Retina (tissue), 1 donor: ENCODE measurements at regions not wholly inside any gene's neighbourhood (a gene's known extent, or its start where the extent isn't known, plus 50 kb on each side); places are given as distances from the start of the nearest gene placed in this dataset.
A peak's percentile ranks its signal among the peaks of the same experiment; 100 is the strongest.

Experiments
- DNase-seq: peaks from one replicate; pipeline ENCODE4 v3.0.0-alpha.2; 2016

- DNase-seq: no peak
Measured at GRCh38 chr18:44518091-44518615, 162.5 kb upstream of the SETBP1 start.

- DNase-seq: no peak
Measured at GRCh38 chr18:44518666-44519065, 162.0 kb upstream of the SETBP1 start.

- no peak for DNase-seq
Measured at GRCh38 chr18:44520981-44521667, 159.6 kb upstream of the SETBP1 start.

DNA sequence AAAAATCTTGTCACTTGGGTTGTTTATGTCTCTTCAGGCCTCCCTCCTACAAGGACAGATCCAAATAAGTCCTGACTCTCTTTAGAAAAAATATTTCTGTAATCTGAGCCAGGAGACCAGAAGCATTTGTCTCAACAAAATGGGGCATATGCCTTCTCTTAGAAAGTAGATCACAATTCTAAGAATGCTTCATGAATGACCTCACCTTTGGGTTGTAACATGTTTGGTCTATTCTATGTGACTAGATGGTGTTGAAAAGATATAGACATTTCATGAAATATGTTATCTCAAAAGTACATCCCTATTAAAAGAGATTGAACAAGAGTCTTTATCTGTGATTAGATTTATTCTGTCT, 159.0 kb upstream of the SETBP1 start:
- no peak for DNase-seq

- DNase-seq: no peak
Measured at GRCh38 chr18:44526705-44527415, 153.8 kb upstream of the SETBP1 start.

DNA sequence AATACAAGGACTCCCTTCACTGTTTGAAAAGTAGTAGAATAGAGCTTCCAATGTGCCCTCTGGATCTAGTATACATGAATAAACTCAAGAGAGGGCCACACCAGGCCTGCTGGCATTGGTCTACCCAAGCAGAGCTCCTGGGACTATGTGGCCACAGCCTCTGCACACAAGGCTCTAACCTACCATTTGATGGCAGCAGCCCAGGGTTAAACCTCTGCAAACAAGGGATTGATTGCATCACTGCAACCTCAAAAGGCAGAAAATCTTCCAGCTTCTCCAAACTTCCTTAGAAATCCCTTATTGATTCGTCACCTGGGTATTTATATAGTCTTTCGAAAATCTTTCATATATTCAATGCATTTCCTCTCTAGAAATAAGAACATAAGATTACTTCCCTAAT, 147.6 kb upstream of the SETBP1 start:
- no peak for DNase-seq

DNA sequence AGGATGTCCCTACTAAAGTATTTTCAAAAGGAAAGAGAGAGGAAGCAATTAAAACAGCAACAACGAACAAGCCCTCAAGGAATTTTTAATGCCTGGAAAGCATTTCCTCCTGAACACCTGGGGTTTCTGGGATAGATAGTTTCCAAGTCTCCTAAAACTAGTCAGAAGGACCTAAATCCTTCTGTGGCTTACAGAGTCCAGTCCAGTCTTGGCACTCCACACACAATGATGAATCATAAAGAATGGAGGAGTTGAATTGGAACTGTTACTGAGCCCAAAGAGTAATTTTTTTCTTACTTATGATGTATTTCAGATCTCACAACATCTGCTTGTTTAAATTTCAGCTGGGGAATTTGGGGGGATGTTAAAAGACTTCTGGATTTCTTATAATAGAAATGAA, 144.6 kb upstream of the SETBP1 start:
- no peak for DNase-seq

GRCh38 chr18:44536619-44537018, 144.1 kb upstream of the SETBP1 start:
- peak; percentile 11 for DNase-seq

GRCh38 chr18:44537526-44537925, 143.2 kb upstream of the SETBP1 start:
- no peak for DNase-seq

DNA sequence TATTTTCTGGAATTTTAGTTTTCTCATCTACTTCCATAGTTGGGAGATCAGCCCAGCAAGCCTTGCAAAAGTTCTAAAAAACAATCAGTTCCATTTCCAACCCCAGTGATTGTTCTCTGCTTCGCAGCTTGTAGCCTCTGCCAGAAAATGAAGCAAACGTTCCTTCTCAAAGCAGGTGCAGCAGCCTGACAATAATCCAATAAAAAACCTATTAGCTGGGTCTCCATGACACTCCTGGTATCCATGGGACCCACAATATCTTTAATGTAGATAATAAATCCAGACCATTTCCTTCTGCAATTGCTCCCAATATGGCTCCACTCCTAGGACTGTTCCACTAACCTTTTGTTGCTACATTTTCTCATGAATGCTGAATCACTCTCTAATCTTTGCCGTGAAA, 140.8 kb upstream of the SETBP1 start:
- no peak for DNase-seq

- no peak for DNase-seq
Measured at GRCh38 chr18:44541159-44541558, 139.5 kb upstream of the SETBP1 start.

DNA sequence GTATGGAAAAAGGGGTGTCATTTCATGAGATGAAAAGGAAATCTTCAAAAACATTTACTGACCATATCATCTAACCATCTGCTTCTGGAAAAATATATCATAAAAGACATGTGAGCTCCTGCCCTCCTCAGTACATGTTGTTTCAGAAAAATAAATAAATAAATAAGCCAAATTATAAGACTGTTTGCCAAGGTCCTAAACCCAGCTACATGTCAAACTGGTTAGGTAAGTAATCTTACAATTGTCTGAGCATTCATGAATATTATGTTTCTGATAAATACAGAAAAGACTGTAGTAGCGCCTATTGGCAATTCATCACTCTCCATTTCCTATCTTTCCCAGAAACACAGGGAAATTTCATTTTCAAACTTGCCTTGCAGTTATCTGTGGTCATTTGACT, 138.9 kb upstream of the SETBP1 start:
- no peak for DNase-seq

- no peak for DNase-seq
Measured at GRCh38 chr18:44543387-44543786, 137.3 kb upstream of the SETBP1 start.

GRCh38 chr18:44545359-44545985, 135.2 kb upstream of the SETBP1 start:
- DNase-seq: no peak

DNA sequence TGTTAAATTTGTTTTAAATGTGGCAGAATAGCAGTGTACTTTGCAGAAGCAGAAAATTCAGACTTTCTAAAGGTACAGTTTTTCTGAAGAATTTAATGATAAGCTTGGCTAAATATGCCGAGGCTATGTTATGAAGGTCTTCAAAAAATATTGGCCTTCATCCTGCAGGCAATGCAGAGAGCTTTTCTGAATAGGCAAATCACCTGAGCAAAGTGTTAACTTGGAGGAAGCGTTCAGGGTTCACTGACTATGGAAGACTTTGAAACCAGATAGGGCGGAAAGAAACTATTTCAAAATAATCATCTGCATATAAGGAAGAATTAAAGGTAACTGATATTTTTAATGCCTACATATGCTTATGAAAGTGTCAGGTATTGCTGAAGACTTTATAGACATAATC, 133.7 kb upstream of the SETBP1 start:
- DNase-seq: no peak

- no peak for DNase-seq
Measured at GRCh38 chr18:44548291-44549221, 132.1 kb upstream of the SETBP1 start.

DNA sequence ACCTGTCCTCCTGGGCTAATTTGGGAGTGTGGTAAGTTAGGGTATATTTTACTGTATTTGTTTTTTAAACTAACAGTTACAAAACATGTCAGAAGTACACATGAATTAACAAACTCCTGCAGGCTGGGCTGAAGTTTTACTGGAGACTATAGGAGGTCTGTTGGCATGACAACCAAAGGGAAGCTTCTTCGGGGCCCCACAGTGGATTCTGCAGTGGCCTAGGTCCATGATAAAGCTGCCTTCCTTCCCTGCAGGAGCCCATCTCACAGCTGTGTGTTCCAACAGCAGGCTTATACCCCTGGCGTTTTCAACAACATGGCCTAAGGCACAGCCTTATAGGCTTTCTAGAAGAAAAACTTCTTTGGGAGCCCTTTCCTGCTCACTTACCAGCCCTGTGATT, 128.0 kb upstream of the SETBP1 start:
- peak; percentile 28 for DNase-seq

- DNase-seq: no peak
Measured at GRCh38 chr18:44556296-44556695, 124.4 kb upstream of the SETBP1 start.

DNA sequence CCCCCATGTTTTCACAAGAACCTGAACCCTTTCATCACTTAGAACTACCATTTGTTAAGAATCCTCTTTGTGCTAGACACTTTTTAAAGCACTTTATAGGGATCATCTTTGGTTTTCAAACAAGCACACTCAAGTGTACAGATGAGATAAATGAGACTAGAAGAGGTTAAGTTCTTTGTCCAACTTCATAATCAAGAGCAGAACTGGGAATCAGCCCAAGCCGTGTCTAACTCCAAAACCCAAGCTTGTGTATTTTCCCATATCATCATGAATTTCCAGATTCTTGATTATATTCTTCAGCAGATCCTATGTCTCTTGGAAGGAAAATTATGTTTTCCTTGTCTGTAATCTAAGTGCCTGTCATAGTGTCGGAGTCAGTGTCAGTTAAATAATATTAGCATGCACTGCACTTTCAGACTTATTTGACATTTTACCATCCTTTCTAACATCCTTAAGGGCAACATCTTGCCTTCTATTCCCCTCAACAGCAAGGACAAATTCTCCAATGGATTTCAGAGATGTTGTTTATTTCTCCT, 123.0 kb upstream of the SETBP1 start:
- no peak for DNase-seq

DNA sequence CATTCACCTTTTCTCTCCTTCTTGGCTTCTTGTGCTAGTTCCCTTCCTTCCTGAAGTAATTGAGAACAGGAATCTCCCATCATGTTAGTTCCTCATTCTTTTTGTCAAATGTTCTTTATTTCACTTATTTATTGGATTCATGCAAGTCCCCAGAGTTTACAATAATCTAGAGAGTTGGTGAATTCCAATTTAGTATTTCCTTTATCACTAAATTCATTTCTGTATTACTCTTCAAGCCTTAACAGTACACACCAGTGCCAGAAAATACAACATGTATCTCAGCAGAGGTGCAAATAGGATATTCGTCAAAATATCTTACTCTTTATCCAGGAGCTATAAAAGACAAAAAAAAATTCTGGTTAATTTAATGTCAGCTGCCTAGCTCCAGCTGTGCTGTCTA, 121.9 kb upstream of the SETBP1 start:
- no peak for DNase-seq

GRCh38 chr18:44562986-44563385, 117.7 kb upstream of the SETBP1 start:
- DNase-seq: no peak

DNA sequence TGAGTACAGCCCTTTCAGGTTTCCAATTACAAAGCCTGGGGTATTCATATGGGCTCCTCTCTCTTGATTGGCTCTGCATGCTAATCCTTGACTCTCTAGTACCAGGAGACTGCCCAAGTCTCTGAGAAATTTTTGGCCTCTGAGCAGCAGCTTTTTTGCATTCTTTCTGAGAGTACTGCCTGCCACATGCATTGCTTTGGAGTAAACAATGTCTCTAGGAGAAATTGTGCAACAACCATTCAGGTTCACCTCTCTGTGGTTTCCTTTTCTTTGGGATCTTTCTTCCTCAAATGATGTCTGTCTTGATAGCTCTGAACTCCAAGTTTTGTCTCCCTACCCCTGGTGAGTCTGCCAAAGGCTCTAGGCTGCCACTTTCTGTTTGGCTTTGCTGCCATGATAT, 115.8 kb upstream of the SETBP1 start:
- DNase-seq: no peak

DNA sequence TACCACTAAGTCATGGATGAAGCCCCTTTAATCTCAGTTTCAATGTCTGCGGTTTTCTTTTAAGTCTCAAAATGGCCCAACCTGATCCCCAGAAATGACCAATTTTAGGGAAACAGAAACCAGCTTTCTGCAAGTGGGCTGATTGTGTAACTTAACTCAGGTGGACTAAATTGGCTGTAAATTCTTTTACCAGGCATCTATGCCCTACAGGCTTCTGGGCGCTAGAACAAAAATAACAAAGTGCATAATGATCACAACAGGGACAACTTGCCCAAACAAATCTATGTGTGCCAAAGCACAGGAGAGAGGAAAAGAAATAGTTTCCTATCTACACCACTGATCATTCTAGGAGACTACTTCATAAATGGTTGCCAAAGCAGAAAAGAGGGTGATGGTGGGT, 112.3 kb upstream of the SETBP1 start:
- DNase-seq: no peak
